Frontal cortex (tissue), 3 donors: ENCODE measurements at regions not wholly inside any gene's neighbourhood (a gene's known extent, or its start where the extent isn't known, plus 50 kb on each side); places are given as distances from the start of the nearest gene placed in this dataset.

ENCODE experiments used
- DNase-seq, 2 donors: peaks; one replicate each; pipeline ENCODE4 v3.0.0; 2012; ENCODE audit warnings: low spot score in 2 of 2
- FAIRE-seq: peaks from 2 replicates; lab custom pipeline; 2012; peaks lifted over from hg19 to GRCh38; lab: Jason Lieb, UNC
- donor health status: control.
- donor health status: control.
- donor health status: control.

GRCh38 chr14:101001311-101002069, 98.0 kb upstream of the RTL1 start:
- no peak for FAIRE-seq
- no peak for DNase-seq

DNA sequence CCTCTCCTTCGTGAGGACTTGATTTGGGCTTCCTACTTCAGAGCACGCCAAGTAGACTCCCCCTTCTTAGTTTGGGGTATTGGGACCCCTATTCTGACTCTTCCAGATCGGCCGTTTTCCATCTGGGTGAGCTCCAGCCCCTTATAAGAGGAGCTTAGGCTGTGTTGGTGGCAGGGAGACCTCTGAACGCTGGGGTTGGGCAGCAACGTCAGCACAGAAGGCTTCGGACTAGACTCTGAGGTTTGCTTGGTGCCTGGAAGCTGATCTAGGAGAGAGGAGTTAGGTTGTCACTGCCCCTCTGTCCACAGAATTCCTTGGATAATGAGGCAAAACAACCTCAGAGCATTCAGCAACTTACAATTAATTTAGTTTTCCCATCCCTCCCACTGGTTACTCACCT, 99.2 kb upstream of the RTL1 start:
- DNase-seq (no peak), FAIRE-seq (no peak)

- no peak for DNase-seq
- FAIRE-seq = no peak
Observed at GRCh38 chr14:101004176-101004575, 100.7 kb upstream of the RTL1 start.

GRCh38 chr14:101004954-101005353, 101.4 kb upstream of the RTL1 start:
- DNase-seq = no peak
- FAIRE-seq = no peak

GRCh38 chr14:101005447-101005846, 101.9 kb upstream of the RTL1 start:
- FAIRE-seq = no peak
- DNase-seq = no peak

DNA sequence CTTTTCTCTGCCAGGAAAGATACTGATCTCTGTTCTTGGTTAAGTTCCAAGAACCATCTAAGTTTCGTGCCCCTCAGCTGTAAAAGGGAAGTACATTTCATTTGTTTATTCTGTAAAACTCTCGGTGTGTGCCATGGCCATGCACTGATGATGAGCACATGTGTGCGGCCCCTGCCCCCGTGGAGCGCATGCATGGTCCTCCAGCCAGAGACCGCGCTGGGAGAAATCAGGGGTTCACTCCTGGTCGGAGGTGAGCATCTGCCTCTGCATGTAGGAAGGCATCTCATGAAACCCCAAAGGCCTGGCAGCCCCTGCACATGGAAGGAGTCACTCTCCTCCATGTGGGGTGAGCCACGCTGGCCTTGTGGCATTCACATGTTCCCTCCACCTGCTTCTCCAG, 102.5 kb upstream of the RTL1 start:
- DNase-seq (no peak), FAIRE-seq (no peak)

DNA sequence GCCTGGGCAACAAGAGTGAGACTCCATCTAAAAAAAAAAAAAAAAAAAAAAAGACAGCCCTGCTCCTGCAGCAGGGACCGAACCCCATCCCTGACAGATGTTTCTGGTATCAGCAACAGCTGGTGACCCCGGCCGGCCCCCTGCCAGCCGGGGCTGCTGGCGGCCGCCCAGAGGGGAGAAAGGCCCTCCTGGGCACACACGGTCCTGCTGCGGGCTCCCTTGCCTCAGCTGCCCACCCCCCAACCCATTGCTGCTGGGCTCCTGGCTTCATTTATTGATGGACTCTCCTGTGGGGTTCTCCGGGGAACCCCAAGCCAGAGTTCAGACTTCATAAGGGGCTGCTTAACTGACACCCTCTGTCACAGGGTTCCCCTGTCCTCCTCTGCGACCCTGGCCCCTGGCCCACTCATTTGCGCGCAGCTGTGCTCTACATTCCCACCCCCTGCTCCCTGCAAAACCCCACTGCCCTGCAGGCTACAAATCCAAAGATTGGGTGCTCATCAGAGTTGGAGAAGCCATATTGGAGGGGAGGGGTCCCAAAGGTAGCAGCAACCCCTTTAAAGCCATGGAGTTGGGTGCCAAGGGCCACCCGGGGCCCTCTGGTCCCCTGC, 103.6 kb upstream of the RTL1 start:
- no peak for FAIRE-seq
- DNase-seq = no peak

DNA sequence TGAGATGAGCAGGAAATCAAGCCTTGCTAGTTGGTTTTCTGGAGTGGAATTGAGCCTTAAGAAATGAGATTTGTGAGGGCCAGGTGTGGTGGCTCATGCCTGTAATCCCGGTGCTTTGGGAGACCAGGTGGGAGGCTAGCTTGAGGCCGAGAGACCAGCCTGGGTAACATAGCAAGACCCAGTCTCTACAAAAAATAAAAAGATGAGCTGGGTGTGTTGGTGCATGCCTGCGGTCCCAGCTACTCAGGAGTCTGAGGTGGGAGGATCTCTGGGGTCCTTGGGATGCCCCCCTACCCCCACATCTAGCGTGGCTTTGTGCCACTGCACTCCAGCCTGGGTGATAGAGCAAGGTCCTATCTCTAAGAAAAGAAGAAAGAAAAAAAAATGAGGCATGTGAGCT, 104.2 kb upstream of the RTL1 start:
- DNase-seq = no peak
- no peak for FAIRE-seq

- FAIRE-seq (no peak), DNase-seq (no peak)
Observed at GRCh38 chr14:101008196-101008595, 104.7 kb upstream of the RTL1 start.

DNA sequence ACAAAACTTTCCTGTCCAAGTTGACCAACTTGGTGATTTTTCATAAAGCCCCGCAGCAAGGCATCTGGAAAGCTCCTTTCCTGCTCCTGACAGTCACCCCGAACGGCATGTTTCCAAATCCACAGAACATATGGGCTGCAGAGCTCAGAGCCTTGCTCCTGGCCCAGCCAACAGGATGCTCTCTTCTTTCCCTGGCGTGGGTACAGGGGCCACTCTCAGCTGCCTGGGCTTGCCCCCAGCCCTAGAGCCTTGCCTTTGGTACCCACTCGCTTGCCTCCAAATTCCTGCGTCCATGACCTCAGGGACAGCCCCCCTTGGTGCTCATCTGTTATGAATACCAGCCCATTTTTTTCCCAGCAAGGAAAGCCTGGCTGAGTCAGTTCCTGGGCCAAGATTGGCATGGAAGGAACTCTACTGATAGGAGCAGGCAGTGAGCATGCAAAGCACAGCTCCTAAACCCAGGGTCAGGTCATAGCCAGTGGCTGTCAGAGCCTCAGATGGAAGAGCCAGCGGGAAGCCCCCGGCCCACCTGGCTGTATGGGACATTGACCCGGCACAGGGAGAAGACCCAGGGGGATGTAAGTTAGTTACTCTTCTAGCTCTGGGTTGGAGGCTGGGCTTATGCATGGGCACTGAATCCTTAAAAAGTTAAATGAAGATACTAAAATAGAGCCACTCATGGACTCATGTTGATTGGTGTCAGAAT, 105.3 kb upstream of the RTL1 start:
- FAIRE-seq = no peak
- DNase-seq = no peak

- no peak for DNase-seq
- FAIRE-seq = no peak
Observed at GRCh38 chr14:101009531-101009930, 106.0 kb upstream of the RTL1 start.

DNA sequence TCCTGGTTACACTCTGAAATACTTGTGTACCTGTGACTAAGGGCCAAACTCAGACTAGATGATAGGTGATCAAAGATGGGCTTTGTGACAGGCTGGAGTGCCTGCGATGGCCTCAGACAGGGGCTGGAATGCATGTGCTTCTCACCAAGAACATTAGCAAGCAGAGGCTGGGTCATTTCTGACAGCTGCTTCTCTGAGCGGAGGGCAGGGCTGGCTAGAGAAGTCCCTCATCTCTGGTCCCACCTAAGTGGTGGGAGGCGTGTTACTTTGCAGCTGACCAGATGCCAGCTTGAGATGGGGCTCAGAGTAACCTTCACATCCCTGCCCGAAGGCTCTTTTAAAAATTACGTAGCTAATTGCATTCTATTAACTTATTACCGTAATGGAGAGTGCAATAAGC, 106.8 kb upstream of the RTL1 start:
- DNase-seq (no peak), FAIRE-seq (no peak)

- FAIRE-seq (no peak), DNase-seq (no peak)
Observed at GRCh38 chr14:101010835-101011234, 107.3 kb upstream of the RTL1 start.

GRCh38 chr14:101017209-101017608, 113.7 kb upstream of the RTL1 start:
- FAIRE-seq (no peak), DNase-seq (no peak)

GRCh38 chr14:101017806-101018560, 114.5 kb upstream of the RTL1 start:
- DNase-seq (no peak), FAIRE-seq (no peak)

DNA sequence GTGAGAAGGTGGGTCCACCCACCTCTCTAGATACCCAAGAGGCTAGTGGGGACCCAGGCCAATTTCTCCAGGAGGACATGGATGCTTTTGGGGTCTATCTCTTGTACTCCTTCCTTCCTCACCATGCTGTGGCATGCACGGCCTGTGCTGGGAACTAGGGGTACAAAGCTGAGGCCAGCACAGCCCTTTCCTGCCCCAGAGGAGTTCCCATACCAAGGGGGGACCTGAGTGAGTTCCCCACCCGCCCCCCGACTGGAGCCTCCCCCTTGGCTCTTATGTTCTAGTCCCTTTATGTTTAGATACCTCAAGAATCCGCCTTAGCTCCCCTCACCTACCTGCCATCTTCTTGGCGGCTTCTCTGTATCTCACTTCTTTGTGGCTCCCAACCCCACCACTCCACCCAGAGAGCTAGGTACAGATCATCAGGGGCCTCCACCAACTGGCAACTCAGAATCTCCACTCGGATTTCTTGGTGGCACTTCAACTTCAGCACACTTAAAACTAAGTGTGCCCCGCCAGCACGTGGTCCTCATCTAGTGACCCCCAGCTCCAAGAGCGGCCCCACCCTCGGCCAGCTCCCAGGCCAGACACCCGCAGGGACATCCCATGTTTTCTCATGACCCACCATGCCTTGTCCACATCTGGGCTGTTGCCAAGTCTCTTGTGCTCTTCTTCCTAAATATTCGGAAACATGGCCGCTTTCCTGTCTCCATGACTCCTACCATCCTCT, 115.2 kb upstream of the RTL1 start:
- DNase-seq (no peak), FAIRE-seq (no peak)

DNA sequence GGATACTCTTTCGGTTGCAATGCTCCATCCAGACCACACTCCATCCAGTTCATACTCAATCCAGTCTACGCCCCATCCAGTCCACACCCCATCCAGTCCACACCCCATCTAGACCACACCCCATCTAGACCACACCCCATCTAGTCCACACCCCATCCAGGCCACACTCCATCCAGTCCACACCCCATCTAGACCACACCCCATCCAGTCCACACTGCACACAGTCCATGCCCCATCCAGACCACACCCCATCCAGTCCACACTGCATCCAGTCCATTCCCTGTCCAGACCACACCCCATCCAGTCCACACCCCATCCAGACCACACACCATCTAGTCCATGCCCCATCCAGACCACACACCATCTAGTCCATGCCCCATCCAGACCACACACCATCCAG, 116.0 kb upstream of the RTL1 start:
- no peak for FAIRE-seq
- DNase-seq = no peak

DNA sequence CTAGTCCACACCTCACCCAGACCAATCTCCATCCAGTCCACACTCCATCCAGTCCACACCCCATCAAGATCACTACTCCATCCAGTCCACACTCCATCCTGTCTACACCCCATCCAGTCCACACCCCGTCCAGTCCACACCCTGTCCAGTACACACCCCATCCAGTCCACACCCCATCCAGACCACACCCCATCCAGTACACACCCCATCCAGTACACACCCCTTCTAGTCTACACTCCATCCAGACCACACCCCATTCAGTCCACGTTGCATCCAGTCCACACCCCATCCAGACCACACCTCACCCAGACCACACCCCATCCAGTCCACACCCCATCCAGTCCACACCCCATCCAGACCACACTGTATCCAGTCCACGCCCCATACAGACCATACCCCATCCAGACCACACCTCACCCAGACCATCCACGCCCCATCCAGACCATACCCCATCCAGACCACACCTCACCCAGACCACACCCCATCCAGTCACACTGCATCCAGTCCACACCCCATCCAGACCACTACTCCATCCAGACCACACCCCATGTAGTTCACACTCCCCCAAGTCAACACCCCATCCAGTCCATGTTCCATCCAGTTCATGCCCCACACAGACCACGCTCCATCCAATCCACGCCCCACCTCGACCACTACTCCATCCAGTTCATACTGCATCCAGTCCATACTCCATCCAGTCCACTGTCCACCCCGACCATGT, 116.6 kb upstream of the RTL1 start:
- DNase-seq (no peak), FAIRE-seq (no peak)

DNA sequence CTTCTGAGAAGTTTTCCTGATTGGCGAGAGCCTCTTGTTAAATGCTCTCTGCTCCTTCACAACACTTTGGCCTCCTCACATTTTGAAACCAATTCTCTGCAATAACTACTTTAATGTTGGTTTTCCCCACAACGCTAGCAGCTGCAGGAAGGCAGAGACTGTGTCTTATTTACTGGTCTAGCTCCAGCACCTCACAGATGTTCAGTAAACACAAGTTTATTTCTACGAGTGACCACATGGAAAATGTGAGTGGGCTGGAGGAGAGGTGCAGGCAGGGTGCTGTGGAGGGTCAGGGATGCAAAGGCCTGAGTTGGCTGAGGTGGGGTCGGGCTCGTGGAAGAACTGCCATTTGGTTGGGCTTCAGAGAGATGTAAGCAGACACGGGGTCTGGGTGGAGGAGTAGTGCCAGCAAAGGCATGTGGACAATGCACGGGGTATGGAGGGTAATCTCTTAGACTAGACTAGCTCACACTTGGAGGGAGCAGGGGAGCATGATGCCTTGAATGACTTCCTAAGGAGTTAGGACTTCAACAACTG, 117.4 kb upstream of the RTL1 start:
- no peak for FAIRE-seq
- DNase-seq = no peak
